ENCODE measurements at regions not wholly inside any gene's neighbourhood (a gene's known extent, or its start where the extent isn't known, plus 50 kb on each side); places are given as distances from the start of the nearest gene placed in this dataset.
"Not testable (repeated sequence)": the region's sequence is repeated elsewhere in the genome, so short reads cannot be mapped to it uniquely, and the experiment has no call there.

- Histone ChIP-seq H3K27ac (no peak overlapping the region), H3K9me3 (replicated peaks in 1 of 3) (no peaks in the 10 kb centered on the region), H3K36me3 (replicated peaks in 1 of 2) (no peaks in the 10 kb centered on the region), H3K4me1 (replicated peaks in 1 of 2) (no peaks in the 10 kb centered on the region), H3K4me3 (no peak overlapping the region), H3K27me3 (no peaks in the 10 kb centered on the region)
- no peak for TF ChIP-seq CTCF (IDR thresholded peaks at IDR 0.05)
- no peak for TF ChIP-seq POLR2A (IDR thresholded peaks at IDR 0.05)
- intact Hi-C loops (cut with DNase I): no loop called here
- WGBS, 4 donors: 50 to 72% (median 62%) methylated on average over 1 of the region's 1 CpG
- no peak for DNase-seq
These were observed 299.5 kb upstream of the RRP15 start for GRCh38 chr1:217985641-217986040.

GRCh38 chr1:217989510-217989909 lies 295.6 kb upstream of the RRP15 start:
- H3K36me3 ChIP-seq (replicated peaks in 1 of 2): no peaks in the 10 kb centered on the region
- TF ChIP-seq CTCF (IDR thresholded peaks at IDR 0.05) (no peak), POLR2A (IDR thresholded peaks at IDR 0.05) (no peak)
- H3K27me3 ChIP-seq: no peaks in the 10 kb centered on the region
- no peak for DNase-seq
- no peak overlapping the region for H3K4me3 ChIP-seq
- H3K4me1 ChIP-seq (replicated peaks in 1 of 2): no peaks in the 10 kb centered on the region
- 58 to 88% (median 66%) methylated on average over 2 of the region's 2 CpGs for WGBS, 4 donors
- no peak overlapping the region for H3K27ac ChIP-seq
- no peaks in the 10 kb centered on the region for H3K9me3 ChIP-seq (replicated peaks in 1 of 3)
- intact Hi-C loops (cut with DNase I): no loop called here

GRCh38 chr1:217993439-217993838 lies 291.7 kb upstream of the RRP15 start:
- no peak overlapping the region for H3K27ac ChIP-seq
- no peak overlapping the region for H3K4me3 ChIP-seq
- no peaks in the 10 kb centered on the region for H3K4me1 ChIP-seq (replicated peaks in 1 of 2)
- WGBS, 4 donors: 14 to 34% (median 23%) methylated on average over 4 of the region's 4 CpGs
- intact Hi-C loops (cut with DNase I): no loop called here
- H3K9me3 ChIP-seq (replicated peaks in 1 of 3): no peaks in the 10 kb centered on the region
- no peaks in the 10 kb centered on the region for H3K36me3 ChIP-seq (replicated peaks in 1 of 2)
- TF ChIP-seq POLR2A (IDR thresholded peaks at IDR 0.05) (no peak), CTCF (IDR thresholded peaks at IDR 0.05) (no peak)
- no peaks in the 10 kb centered on the region for H3K27me3 ChIP-seq
- DNase-seq: no peak

- H3K27me3 ChIP-seq; H3K36me3 ChIP-seq (replicated peaks in 1 of 2); intact Hi-C loops (cut with DNase I); H3K4me3 ChIP-seq; H3K27ac ChIP-seq; H3K4me1 ChIP-seq (replicated peaks in 1 of 2); DNase-seq; H3K9me3 ChIP-seq (replicated peaks in 1 of 3): not testable (repeated sequence)
- 78 to 88% (median 81%) methylated on average over 6 of the region's 6 CpGs for WGBS, 4 donors
These were observed 276.8 kb upstream of the RRP15 start for GRCh38 chr1:218008296-218008695.

DNA sequence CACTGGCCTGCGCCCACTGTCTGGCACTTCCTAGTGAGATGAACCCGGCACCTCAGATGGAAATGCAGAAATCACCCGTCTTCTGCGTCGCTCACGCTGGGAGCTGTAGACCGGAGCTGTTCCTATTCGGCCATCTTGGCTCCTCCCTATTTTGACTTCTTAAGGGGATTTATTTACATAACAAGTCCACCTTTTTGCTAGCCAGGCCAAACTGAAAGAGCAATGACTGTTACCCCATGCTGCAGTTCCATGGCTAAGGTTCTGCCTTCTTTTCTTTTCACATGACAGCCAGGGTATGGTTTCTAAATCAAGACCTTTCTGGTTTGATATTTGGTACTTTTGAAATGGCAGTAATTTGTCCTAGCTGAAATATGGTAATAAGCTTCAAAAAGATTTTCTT lies 270.0 kb upstream of the RRP15 start:
- DNase-seq; H3K4me1 ChIP-seq (replicated peaks in 1 of 2); H3K27me3 ChIP-seq; intact Hi-C loops (cut with DNase I); H3K9me3 ChIP-seq (replicated peaks in 1 of 3); H3K36me3 ChIP-seq (replicated peaks in 1 of 2); H3K4me3 ChIP-seq; H3K27ac ChIP-seq: not testable (repeated sequence)
- WGBS, 4 donors: 88 to 94% methylated on average over 8 of the region's 8 CpGs; no CpG with 5 or more reads in 2 of the 4 donors

All from adrenal gland (tissue), 9 donors.